ENCODE measurements at regions not wholly inside any gene's neighbourhood (a gene's known extent, or its start where the extent isn't known, plus 50 kb on each side); places are given as distances from the start of the nearest gene placed in this dataset.

- DNase-seq (ENCODE audit: low read depth), result no peak
- TF ChIP-seq, protein P1, sequence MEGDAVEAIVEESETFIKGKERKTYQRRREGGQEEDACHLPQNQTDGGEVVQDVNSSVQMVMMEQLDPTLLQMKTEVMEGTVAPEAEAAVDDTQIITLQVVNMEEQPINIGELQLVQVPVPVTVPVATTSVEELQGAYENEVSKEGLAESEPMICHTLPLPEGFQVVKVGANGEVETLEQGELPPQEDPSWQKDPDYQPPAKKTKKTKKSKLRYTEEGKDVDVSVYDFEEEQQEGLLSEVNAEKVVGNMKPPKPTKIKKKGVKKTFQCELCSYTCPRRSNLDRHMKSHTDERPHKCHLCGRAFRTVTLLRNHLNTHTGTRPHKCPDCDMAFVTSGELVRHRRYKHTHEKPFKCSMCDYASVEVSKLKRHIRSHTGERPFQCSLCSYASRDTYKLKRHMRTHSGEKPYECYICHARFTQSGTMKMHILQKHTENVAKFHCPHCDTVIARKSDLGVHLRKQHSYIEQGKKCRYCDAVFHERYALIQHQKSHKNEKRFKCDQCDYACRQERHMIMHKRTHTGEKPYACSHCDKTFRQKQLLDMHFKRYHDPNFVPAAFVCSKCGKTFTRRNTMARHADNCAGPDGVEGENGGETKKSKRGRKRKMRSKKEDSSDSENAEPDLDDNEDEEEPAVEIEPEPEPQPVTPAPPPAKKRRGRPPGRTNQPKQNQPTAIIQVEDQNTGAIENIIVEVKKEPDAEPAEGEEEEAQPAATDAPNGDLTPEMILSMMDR (conservative IDR thresholded peaks at IDR 0.05; ENCODE audit: low read length), result no peak
- H3K4me3 ChIP-seq (ENCODE audit: low read length), result no peak overlapping the region
Observed at GRCh38 chr2:23128684-23129292, 256.2 kb upstream of the KLHL29 start.

GRCh38 chr2:23131066-23131575 is 253.9 kb upstream of the KLHL29 start:
- TF ChIP-seq, protein P1 (conservative IDR thresholded peaks at IDR 0.05; ENCODE audit: low read length), result no peak
- no peak for DNase-seq (ENCODE audit: low read depth)
- H3K4me3 ChIP-seq (ENCODE audit: low read length), result no peak overlapping the region

DNA sequence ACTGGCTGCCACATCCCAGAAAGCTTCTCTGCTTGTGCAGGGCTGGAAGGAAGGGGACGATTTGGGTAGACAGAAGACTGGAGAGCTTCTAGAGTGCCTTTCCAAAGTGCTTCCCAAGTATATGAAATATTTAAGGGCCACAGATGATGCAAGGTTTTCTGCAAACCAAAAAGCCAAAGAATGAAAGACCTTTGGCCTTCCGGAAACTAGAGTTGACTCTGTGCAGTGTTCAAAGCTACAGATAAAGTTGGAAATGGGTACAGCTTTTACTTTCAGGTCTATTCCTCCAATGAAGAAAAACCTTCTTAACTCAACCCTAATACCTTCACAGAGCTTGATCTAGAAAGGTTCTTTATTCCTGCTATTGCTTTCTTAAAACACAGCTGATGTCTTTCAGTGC is 253.0 kb upstream of the KLHL29 start:
- no peak overlapping the region for H3K4me3 ChIP-seq (ENCODE audit: low read length)
- no peak for DNase-seq (ENCODE audit: low read depth)
- TF ChIP-seq, protein P1 (conservative IDR thresholded peaks at IDR 0.05; ENCODE audit: low read length), result no peak

- TF ChIP-seq, protein P1 (conservative IDR thresholded peaks at IDR 0.05; ENCODE audit: low read length), result no peak
Observed at GRCh38 chr2:23132823-23133595, 252.0 kb upstream of the KLHL29 start.

DNA sequence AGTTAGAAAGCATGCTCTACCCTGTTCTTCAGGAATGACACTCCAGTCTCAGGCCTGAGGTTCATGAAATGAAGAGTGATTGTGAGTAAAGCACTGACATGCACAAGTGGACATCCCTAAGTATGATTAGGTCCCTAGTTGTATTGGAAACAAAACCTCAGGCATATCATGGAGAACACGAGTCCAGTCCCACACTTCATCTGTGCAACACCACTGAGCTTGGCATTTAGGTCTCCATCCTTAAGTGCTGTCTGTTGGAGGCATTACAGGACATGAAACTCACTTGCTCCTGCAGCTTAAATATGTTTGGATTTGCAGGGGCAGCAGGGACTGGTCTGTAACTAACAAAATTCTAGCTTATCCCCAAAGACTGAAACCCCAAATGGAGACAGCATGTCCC is 250.3 kb upstream of the KLHL29 start:
- DNase-seq (ENCODE audit: low read depth), result no peak
- H3K4me3 ChIP-seq (ENCODE audit: low read length), result no peak overlapping the region
- TF ChIP-seq, protein P1 (conservative IDR thresholded peaks at IDR 0.05; ENCODE audit: low read length), result no peak

More at GRCh38 chr2:23132823-23133595, 252.0 kb upstream of the KLHL29 start:
- H3K4me3 ChIP-seq (ENCODE audit: low read length), result no peak overlapping the region
- no peak for DNase-seq (ENCODE audit: low read depth)

- DNase-seq (ENCODE audit: low read depth), result no peak
- no peak overlapping the region for H3K4me3 ChIP-seq (ENCODE audit: low read length)
Observed at GRCh38 chr2:23135481-23136100, 249.4 kb upstream of the KLHL29 start.

More at GRCh38 chr2:23135481-23136100, 249.4 kb upstream of the KLHL29 start:
- TF ChIP-seq, protein P1 (conservative IDR thresholded peaks at IDR 0.05; ENCODE audit: low read length), result no peak

All from AG10803 (cell line).